ENCODE measurements at regions not wholly inside any gene's neighbourhood (a gene's known extent, or its start where the extent isn't known, plus 50 kb on each side); places are given as distances from the start of the nearest gene placed in this dataset.

DNA sequence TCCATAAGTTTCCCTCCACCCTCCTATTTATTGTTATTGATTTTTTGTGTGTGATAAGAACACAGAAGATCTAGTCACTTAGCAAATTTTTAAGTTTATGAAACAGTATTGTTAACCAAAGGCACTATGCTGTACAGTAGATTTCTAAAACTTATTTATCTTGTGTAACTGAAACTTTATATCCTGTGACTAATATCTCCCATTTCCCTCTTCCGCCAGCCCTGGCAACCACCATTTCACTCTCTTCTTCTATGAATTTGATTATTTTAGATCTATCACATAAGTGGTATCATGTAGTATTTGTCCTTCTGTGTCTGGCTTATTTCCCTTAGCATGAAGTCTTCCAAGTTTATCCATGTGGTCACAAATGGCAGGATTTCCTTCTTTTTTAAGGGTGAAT lies 144.3 kb upstream of the INHBA start:
- Histone ChIP-seq H3K4me1 (ENCODE audit: insufficient read depth, low read length) (no peaks in the 10 kb centered on the region), H3K4me3 (ENCODE audit: low read length) (no peak overlapping the region), H3K9me3 (ENCODE audit: low read length) (no peaks in the 10 kb centered on the region), H3K27me3 (ENCODE audit: low read length) (no peaks in the 10 kb centered on the region), H3K27ac (ENCODE audit: low read length) (no peak overlapping the region), H3F3A (ENCODE audit: low read length, unreplicated experiment) (no peaks in the 10 kb centered on the region), H3K9ac (ENCODE audit: low read length) (no peak overlapping the region), H3K9me2 (replicated peaks; ENCODE audit: low read length) (no peaks in the 10 kb centered on the region), H3K4me2 (ENCODE audit: low read length) (no peak overlapping the region), H4K20me1 (ENCODE audit: low read length) (no peaks in the 10 kb centered on the region), H3K36me3 (ENCODE audit: low read depth, low read length) (no peaks in the 10 kb centered on the region), H3K79me2 (ENCODE audit: low read length) (no peaks in the 10 kb centered on the region), H2AFZ (ENCODE audit: low read length) (no peak overlapping the region)
- DNase-seq: no peak
- no peak for ATAC-seq
- ChIA-PET POLR2A (ENCODE audit: unreplicated experiment) (no interaction called here), CTCF (no interaction called here)
- intact Hi-C loops (cut with micrococcal nuclease): no loop called here
- TF ChIP-seq EZH2 (IDR thresholded peaks at IDR 0.05; ENCODE audit: low read length, unreplicated experiment): no peak
- TF ChIP-seq EZH2phosphoT487 (IDR thresholded peaks at IDR 0.05; ENCODE audit: borderline replicate concordance, low read length): no peak
- TF ChIP-seq, protein P1, sequence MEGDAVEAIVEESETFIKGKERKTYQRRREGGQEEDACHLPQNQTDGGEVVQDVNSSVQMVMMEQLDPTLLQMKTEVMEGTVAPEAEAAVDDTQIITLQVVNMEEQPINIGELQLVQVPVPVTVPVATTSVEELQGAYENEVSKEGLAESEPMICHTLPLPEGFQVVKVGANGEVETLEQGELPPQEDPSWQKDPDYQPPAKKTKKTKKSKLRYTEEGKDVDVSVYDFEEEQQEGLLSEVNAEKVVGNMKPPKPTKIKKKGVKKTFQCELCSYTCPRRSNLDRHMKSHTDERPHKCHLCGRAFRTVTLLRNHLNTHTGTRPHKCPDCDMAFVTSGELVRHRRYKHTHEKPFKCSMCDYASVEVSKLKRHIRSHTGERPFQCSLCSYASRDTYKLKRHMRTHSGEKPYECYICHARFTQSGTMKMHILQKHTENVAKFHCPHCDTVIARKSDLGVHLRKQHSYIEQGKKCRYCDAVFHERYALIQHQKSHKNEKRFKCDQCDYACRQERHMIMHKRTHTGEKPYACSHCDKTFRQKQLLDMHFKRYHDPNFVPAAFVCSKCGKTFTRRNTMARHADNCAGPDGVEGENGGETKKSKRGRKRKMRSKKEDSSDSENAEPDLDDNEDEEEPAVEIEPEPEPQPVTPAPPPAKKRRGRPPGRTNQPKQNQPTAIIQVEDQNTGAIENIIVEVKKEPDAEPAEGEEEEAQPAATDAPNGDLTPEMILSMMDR (conservative IDR thresholded peaks at IDR 0.05; ENCODE audit: low read depth, low read length): no peak
- no TSS peak for BruUV-seq (replicated peaks)

DNA sequence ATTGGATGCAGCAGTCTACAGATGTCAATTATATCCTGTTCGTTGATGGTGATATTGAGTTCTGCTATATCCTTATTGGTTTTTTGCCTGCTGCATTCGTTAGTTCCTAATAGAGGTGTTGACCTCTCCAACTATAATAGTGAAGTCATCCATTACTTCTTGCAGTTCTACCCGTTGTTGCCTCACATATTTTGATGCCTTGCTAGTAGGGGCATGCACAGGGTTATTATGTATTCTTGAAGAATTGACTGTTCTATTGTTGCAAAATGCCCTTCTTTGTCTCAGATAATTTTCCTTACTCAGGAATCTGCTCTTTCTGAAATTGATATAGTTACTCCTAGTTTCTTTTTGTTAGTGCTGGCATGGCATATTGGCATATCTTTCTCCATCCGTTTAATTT lies 140.1 kb upstream of the INHBA start:
- intact Hi-C loops (cut with micrococcal nuclease): no loop called here
- ATAC-seq (no peak), DNase-seq (no peak)
- POLR2A ChIA-PET (ENCODE audit: unreplicated experiment): no interaction called here
- Histone ChIP-seq H3F3A (ENCODE audit: low read length, unreplicated experiment) (no peaks in the 10 kb centered on the region), H3K4me1 (ENCODE audit: insufficient read depth, low read length) (no peaks in the 10 kb centered on the region), H3K36me3 (ENCODE audit: low read depth, low read length) (no peaks in the 10 kb centered on the region), H3K4me3 (ENCODE audit: low read length) (no peak overlapping the region), H3K27ac (ENCODE audit: low read length) (no peak overlapping the region), H3K79me2 (ENCODE audit: low read length) (no peaks in the 10 kb centered on the region), H3K4me2 (ENCODE audit: low read length) (no peak overlapping the region), H3K9me3 (ENCODE audit: low read length) (no peaks in the 10 kb centered on the region), H3K9ac (ENCODE audit: low read length) (no peak overlapping the region), H2AFZ (ENCODE audit: low read length) (no peak overlapping the region), H4K20me1 (ENCODE audit: low read length) (no peaks in the 10 kb centered on the region), H3K9me2 (replicated peaks; ENCODE audit: low read length) (no peaks in the 10 kb centered on the region), H3K27me3 (ENCODE audit: low read length) (no peaks in the 10 kb centered on the region)
- TF ChIP-seq, protein P1 (conservative IDR thresholded peaks at IDR 0.05; ENCODE audit: low read depth, low read length): no peak
- no peak for TF ChIP-seq EZH2 (IDR thresholded peaks at IDR 0.05; ENCODE audit: low read length, unreplicated experiment)
- CTCF ChIA-PET: no interaction called here
- BruUV-seq (replicated peaks): no TSS peak

DNA sequence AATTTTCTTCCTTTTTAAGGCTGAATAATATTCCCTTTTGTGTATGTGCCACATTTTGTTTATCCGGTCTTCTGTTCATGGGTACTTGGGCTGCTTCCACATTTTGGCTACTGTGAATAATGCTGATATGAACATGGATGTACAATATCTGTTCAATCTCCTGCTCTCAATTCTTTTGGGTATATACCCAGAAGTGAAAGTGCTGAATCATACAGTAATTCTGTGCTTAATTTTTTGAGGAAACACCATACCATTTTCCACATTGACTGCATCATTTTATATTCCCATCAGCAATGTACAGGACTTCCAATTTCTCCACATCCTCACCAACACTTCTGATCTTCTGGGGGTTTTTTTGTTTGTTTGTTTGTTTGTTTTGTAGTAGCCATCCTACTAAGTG lies 135.0 kb upstream of the INHBA start:
- no peaks in the 10 kb centered on the region for H3F3A ChIP-seq (ENCODE audit: low read length, unreplicated experiment)
- H3K9me2 ChIP-seq (replicated peaks; ENCODE audit: low read length): no peaks in the 10 kb centered on the region
- no peak overlapping the region for H3K4me2 ChIP-seq (ENCODE audit: low read length)
- DNase-seq: no peak
- no peak overlapping the region for H3K4me3 ChIP-seq (ENCODE audit: low read length)
- ChIA-PET POLR2A (ENCODE audit: unreplicated experiment) (no interaction called here), CTCF (no interaction called here)
- TF ChIP-seq, protein P1 (conservative IDR thresholded peaks at IDR 0.05; ENCODE audit: low read depth, low read length): no peak
- TF ChIP-seq EZH2phosphoT487 (IDR thresholded peaks at IDR 0.05; ENCODE audit: borderline replicate concordance, low read length) (no peak), EZH2 (IDR thresholded peaks at IDR 0.05; ENCODE audit: low read length, unreplicated experiment) (no peak)
- no peak overlapping the region for H2AFZ ChIP-seq (ENCODE audit: low read length)
- no TSS peak for BruUV-seq (replicated peaks)
- H3K79me2 ChIP-seq (ENCODE audit: low read length): no peaks in the 10 kb centered on the region
- H4K20me1 ChIP-seq (ENCODE audit: low read length): no peaks in the 10 kb centered on the region
- intact Hi-C loops (cut with micrococcal nuclease): no loop called here
- H3K9ac ChIP-seq (ENCODE audit: low read length): no peak overlapping the region
- H3K27ac ChIP-seq (ENCODE audit: low read length): no peak overlapping the region
- H3K36me3 ChIP-seq (ENCODE audit: low read depth, low read length): no peaks in the 10 kb centered on the region
- H3K4me1 ChIP-seq (ENCODE audit: insufficient read depth, low read length): no peaks in the 10 kb centered on the region
- H3K9me3 ChIP-seq (ENCODE audit: low read length): no peaks in the 10 kb centered on the region
- H3K27me3 ChIP-seq (ENCODE audit: low read length): no peaks in the 10 kb centered on the region
- no peak for ATAC-seq
